AG20443 (cell line): ENCODE measurements at regions not wholly inside any gene's neighbourhood (a gene's known extent, or its start where the extent isn't known, plus 50 kb on each side); places are given as distances from the start of the nearest gene placed in this dataset.
"Not testable (repeated sequence)": the region's sequence is repeated elsewhere in the genome, so short reads cannot be mapped to it uniquely, and the experiment has no call there.

Experiments used
- DNase-seq: peaks from one replicate; pipeline ENCODE4 v3.0.0; 2012; ENCODE audit warnings: low spot score, mixed read lengths

GRCh38 chr10:42883993-42884983, 101.7 kb downstream of the BMS1 start:
- no peak for DNase-seq

- no peak for DNase-seq
Observed at GRCh38 chr10:42885491-42886270, 103.1 kb downstream of the BMS1 start.

GRCh38 chr10:42887734-42888503, 105.3 kb downstream of the BMS1 start:
- DNase-seq = no peak

- no peak for DNase-seq
Observed at GRCh38 chr10:42888504-42889095, 106.0 kb downstream of the BMS1 start.

GRCh38 chr10:42896735-42897134, 114.1 kb downstream of the BMS1 start:
- DNase-seq = no peak

- no peak for DNase-seq
Observed at GRCh38 chr10:42898037-42898960, 115.7 kb downstream of the BMS1 start.

- DNase-seq = no peak
Observed at GRCh38 chr10:42899036-42899435, 116.4 kb downstream of the BMS1 start.

- DNase-seq = not testable (repeated sequence)
Observed at GRCh38 chr10:42900346-42900745, 117.8 kb downstream of the BMS1 start.

GRCh38 chr10:42911359-42911758, 128.8 kb downstream of the BMS1 start:
- DNase-seq = no peak

GRCh38 chr10:42916974-42917373, 134.4 kb downstream of the BMS1 start:
- no peak for DNase-seq

- DNase-seq = no peak
Observed at GRCh38 chr10:42917821-42918220, 135.2 kb downstream of the BMS1 start.

GRCh38 chr10:42921951-42922350, 139.4 kb downstream of the BMS1 start:
- DNase-seq = no peak

- no peak for DNase-seq
Observed at GRCh38 chr10:42924484-42924883, 141.9 kb downstream of the BMS1 start.

- DNase-seq = peak; percentile 40
Observed at GRCh38 chr10:42926843-42927242, 144.2 kb downstream of the BMS1 start.

GRCh38 chr10:42928064-42928463, 145.5 kb downstream of the BMS1 start:
- DNase-seq = peak; percentile 5

- no peak for DNase-seq
Observed at GRCh38 chr10:42929236-42929635, 146.6 kb downstream of the BMS1 start.

GRCh38 chr10:42929993-42930392, 146.9 kb upstream of the RET start:
- no peak for DNase-seq

- peak; percentile 5 for DNase-seq
Observed at GRCh38 chr10:42930516-42931192, 146.2 kb upstream of the RET start.

GRCh38 chr10:42932116-42932515, 144.8 kb upstream of the RET start:
- DNase-seq = no peak
